ENCODE measurements at regions not wholly inside any gene's neighbourhood (a gene's known extent, or its start where the extent isn't known, plus 50 kb on each side); places are given as distances from the start of the nearest gene placed in this dataset.

- POLR2A ChIA-PET: no interaction called here
- no peaks in the 10 kb centered on the region for H3K4me1 Mint-ChIP-seq
- ATAC-seq: no peak
- intact Hi-C loops (cut with DNase I, micrococcal nuclease): no loop called here
- H3K9me3 Mint-ChIP-seq (ENCODE audit: low read depth): no peaks in the 10 kb centered on the region
- H3K27ac Mint-ChIP-seq: no peak overlapping the region
- H3K4me3 Mint-ChIP-seq: no peak overlapping the region
- CTCF ChIA-PET: interaction anchor here (0.7 kb wide), 1 partner anchor 529 kb away, joined by 7 read pairs; no protein-coding TSS in a partner anchor
- no peak for DNase-seq
- H3K36me3 Mint-ChIP-seq (ENCODE audit: low read depth): no peaks in the 10 kb centered on the region
- peaks cover 4% of the 10 kb centered on the region for H3K27me3 Mint-ChIP-seq
Measured at GRCh38 chr18:24877546-24877945, 417.1 kb downstream of the HRH4 start.

GRCh38 chr18:24878289-24878688, 417.9 kb downstream of the HRH4 start:
- no peaks in the 10 kb centered on the region for H3K9me3 Mint-ChIP-seq (ENCODE audit: low read depth)
- H3K4me1 Mint-ChIP-seq: no peaks in the 10 kb centered on the region
- DNase-seq (no peak), ATAC-seq (no peak)
- intact Hi-C loops (cut with DNase I, micrococcal nuclease): no loop called here
- H3K4me3 Mint-ChIP-seq: no peak overlapping the region
- ChIA-PET CTCF (no interaction called here), POLR2A (no interaction called here)
- H3K36me3 Mint-ChIP-seq (ENCODE audit: low read depth): no peaks in the 10 kb centered on the region
- H3K27me3 Mint-ChIP-seq: peaks cover 4% of the 10 kb centered on the region
- H3K27ac Mint-ChIP-seq: no peak overlapping the region

- H3K9me3 Mint-ChIP-seq (ENCODE audit: low read depth): no peaks in the 10 kb centered on the region
- POLR2A ChIA-PET: no interaction called here
- CTCF ChIA-PET: no interaction called here
Measured at GRCh38 chr18:24885276-24885675, 424.8 kb downstream of the HRH4 start.

GRCh38 chr18:24894880-24895279, 434.4 kb downstream of the HRH4 start:
- Mint-ChIP-seq H3K27me3 (peaks cover 2% of the 10 kb centered on the region), H3K4me3 (no peak overlapping the region), H3K9me3 (ENCODE audit: low read depth) (peaks cover 3% of the 10 kb centered on the region), H3K36me3 (ENCODE audit: low read depth) (no peaks in the 10 kb centered on the region), H3K27ac (no peak overlapping the region), H3K4me1 (no peaks in the 10 kb centered on the region)
- ChIA-PET CTCF (no interaction called here), POLR2A (no interaction called here)
- DNase-seq: no peak
- ATAC-seq: no peak
- intact Hi-C loops (cut with DNase I, micrococcal nuclease): no loop called here

More at GRCh38 chr18:24885276-24885675, 424.8 kb downstream of the HRH4 start:
- peaks cover 5% of the 10 kb centered on the region for H3K27me3 Mint-ChIP-seq
- intact Hi-C loops (cut with DNase I, micrococcal nuclease): no loop called here
- no peaks in the 10 kb centered on the region for H3K4me1 Mint-ChIP-seq
- H3K36me3 Mint-ChIP-seq (ENCODE audit: low read depth): no peaks in the 10 kb centered on the region
- H3K4me3 Mint-ChIP-seq: no peak overlapping the region
- H3K27ac Mint-ChIP-seq: no peak overlapping the region
- DNase-seq (no peak), ATAC-seq (no peak)

GRCh38 chr18:24897461-24897860, 437.0 kb downstream of the HRH4 start:
- no peak overlapping the region for H3K4me3 Mint-ChIP-seq
- H3K4me1 Mint-ChIP-seq: no peaks in the 10 kb centered on the region
- no peak for ATAC-seq
- ChIA-PET POLR2A (no interaction called here), CTCF (no interaction called here)
- DNase-seq: no peak
- no peaks in the 10 kb centered on the region for H3K36me3 Mint-ChIP-seq (ENCODE audit: low read depth)
- H3K9me3 Mint-ChIP-seq (ENCODE audit: low read depth): peaks cover 8% of the 10 kb centered on the region
- intact Hi-C loops (cut with DNase I, micrococcal nuclease): no loop called here
- no peak overlapping the region for H3K27ac Mint-ChIP-seq
- H3K27me3 Mint-ChIP-seq: peaks cover 6% of the 10 kb centered on the region

GRCh38 chr18:24910221-24910620, 441.7 kb downstream of the ZNF521 start:
- Mint-ChIP-seq H3K4me3 (no peak overlapping the region), H3K36me3 (ENCODE audit: low read depth) (no peaks in the 10 kb centered on the region)
- POLR2A ChIA-PET: no interaction called here

GRCh38 chr18:24913507-24914170, 438.3 kb downstream of the ZNF521 start:
- ATAC-seq: no peak
- H3K4me3 Mint-ChIP-seq: no peak overlapping the region

More at GRCh38 chr18:24910221-24910620, 441.7 kb downstream of the ZNF521 start:
- no peak for ATAC-seq
- CTCF ChIA-PET: interaction anchor here (1.1 kb wide), 1 partner anchor 38 kb away, joined by 3 read pairs; no protein-coding TSS in a partner anchor
- DNase-seq: no peak
- Mint-ChIP-seq H3K27ac (no peak overlapping the region), H3K27me3 (peaks cover 4% of the 10 kb centered on the region), H3K9me3 (ENCODE audit: low read depth) (no peaks in the 10 kb centered on the region), H3K4me1 (no peaks in the 10 kb centered on the region)
- intact Hi-C loops (cut with DNase I, micrococcal nuclease): no loop called here

GRCh38 chr18:24914171-24914525, 437.8 kb downstream of the ZNF521 start:
- CTCF ChIA-PET: no interaction called here
- ATAC-seq (no peak), DNase-seq (no peak)
- Mint-ChIP-seq H3K4me1 (no peaks in the 10 kb centered on the region), H3K4me3 (no peak overlapping the region), H3K27me3 (peaks cover 9% of the 10 kb centered on the region), H3K36me3 (ENCODE audit: low read depth) (no peaks in the 10 kb centered on the region), H3K27ac (no peak overlapping the region), H3K9me3 (ENCODE audit: low read depth) (no peaks in the 10 kb centered on the region)
- POLR2A ChIA-PET: no interaction called here
- intact Hi-C loops (cut with DNase I, micrococcal nuclease): no loop called here

More at GRCh38 chr18:24913507-24914170, 438.3 kb downstream of the ZNF521 start:
- DNase-seq: no peak
- Mint-ChIP-seq H3K27ac (no peak overlapping the region), H3K27me3 (peaks cover 7% of the 10 kb centered on the region), H3K36me3 (ENCODE audit: low read depth) (no peaks in the 10 kb centered on the region), H3K9me3 (ENCODE audit: low read depth) (no peaks in the 10 kb centered on the region), H3K4me1 (no peaks in the 10 kb centered on the region)
- intact Hi-C loops (cut with DNase I, micrococcal nuclease): no loop called here
- ChIA-PET CTCF (no interaction called here), POLR2A (no interaction called here)

- H3K4me1 Mint-ChIP-seq: no peaks in the 10 kb centered on the region
- ChIA-PET CTCF (no interaction called here), POLR2A (no interaction called here)
- DNase-seq (no peak), ATAC-seq (no peak)
- intact Hi-C loops (cut with DNase I, micrococcal nuclease): no loop called here
- peaks cover 5% of the 10 kb centered on the region for H3K27me3 Mint-ChIP-seq
- no peaks in the 10 kb centered on the region for H3K36me3 Mint-ChIP-seq (ENCODE audit: low read depth)
- no peak overlapping the region for H3K4me3 Mint-ChIP-seq
- H3K27ac Mint-ChIP-seq: no peak overlapping the region
- H3K9me3 Mint-ChIP-seq (ENCODE audit: low read depth): no peaks in the 10 kb centered on the region
Measured at GRCh38 chr18:24914685-24915084, 437.3 kb downstream of the ZNF521 start.

GRCh38 chr18:24915547-24915946, 436.4 kb downstream of the ZNF521 start:
- H3K36me3 Mint-ChIP-seq (ENCODE audit: low read depth): no peaks in the 10 kb centered on the region
- ATAC-seq (no peak), DNase-seq (no peak)
- H3K27me3 Mint-ChIP-seq: peaks cover 5% of the 10 kb centered on the region
- no peak overlapping the region for H3K4me3 Mint-ChIP-seq
- no peaks in the 10 kb centered on the region for H3K9me3 Mint-ChIP-seq (ENCODE audit: low read depth)
- CTCF ChIA-PET: no interaction called here
- intact Hi-C loops (cut with DNase I, micrococcal nuclease): no loop called here
- POLR2A ChIA-PET: no interaction called here
- H3K4me1 Mint-ChIP-seq: no peaks in the 10 kb centered on the region
- H3K27ac Mint-ChIP-seq: no peak overlapping the region

GRCh38 chr18:24917767-24918166, 434.2 kb downstream of the ZNF521 start:
- H3K36me3 Mint-ChIP-seq (ENCODE audit: low read depth): no peaks in the 10 kb centered on the region
- no peak for ATAC-seq
- POLR2A ChIA-PET: no interaction called here

GRCh38 chr18:24918257-24918656, 433.7 kb downstream of the ZNF521 start:
- Mint-ChIP-seq H3K4me3 (no peak overlapping the region), H3K27ac (no peak overlapping the region), H3K9me3 (ENCODE audit: low read depth) (no peaks in the 10 kb centered on the region), H3K4me1 (no peaks in the 10 kb centered on the region), H3K27me3 (peaks cover 5% of the 10 kb centered on the region), H3K36me3 (ENCODE audit: low read depth) (no peaks in the 10 kb centered on the region)
- ATAC-seq: no peak
- CTCF ChIA-PET: interaction anchor here (0.8 kb wide), 1 partner anchor 17 kb away, joined by 3 read pairs; no protein-coding TSS in a partner anchor
- intact Hi-C loops (cut with DNase I, micrococcal nuclease): no loop called here
- DNase-seq: no peak
- POLR2A ChIA-PET: no interaction called here

More at GRCh38 chr18:24917767-24918166, 434.2 kb downstream of the ZNF521 start:
- Mint-ChIP-seq H3K27me3 (peaks cover 5% of the 10 kb centered on the region), H3K27ac (no peak overlapping the region), H3K4me3 (no peak overlapping the region), H3K4me1 (no peaks in the 10 kb centered on the region), H3K9me3 (ENCODE audit: low read depth) (no peaks in the 10 kb centered on the region)
- CTCF ChIA-PET: interaction anchor here (0.8 kb wide), 1 partner anchor 18 kb away, joined by 3 read pairs; no protein-coding TSS in a partner anchor
- intact Hi-C loops (cut with DNase I, micrococcal nuclease): no loop called here
- DNase-seq: no peak

Measured in activated CD4-positive, alpha-beta T cell treated with anti-CD3 and anti-CD28 coated beads for 36 hours (primary cell).